Ishikawa (cell line): ENCODE measurements at regions not wholly inside any gene's neighbourhood (a gene's known extent, or its start where the extent isn't known, plus 50 kb on each side); places are given as distances from the start of the nearest gene placed in this dataset.

ENCODE experiments used
- CEBPB ChIP-seq: IDR thresholded peaks from 2 replicates; pipeline ENCODE4 v1.6.1; 2012
- CREB1 ChIP-seq: IDR thresholded peaks from 2 replicates; pipeline ENCODE4 v1.6.1; 2012; ENCODE audit warnings: low read depth
- EGR1 ChIP-seq: IDR thresholded peaks from 2 replicates; pipeline ENCODE4 v1.6.1; 2012
- EP300 ChIP-seq: IDR thresholded peaks from 2 replicates; pipeline ENCODE4 v1.6.1; 2012; ENCODE audit warnings: borderline replicate concordance
- FOXM1 ChIP-seq: IDR thresholded peaks from 2 replicates; pipeline ENCODE4 v1.6.1; 2012; ENCODE audit warnings: low read depth, borderline replicate concordance
- NFIC ChIP-seq: IDR thresholded peaks from 2 replicates; pipeline ENCODE4 v1.6.1; 2012
- RAD21 ChIP-seq: IDR thresholded peaks from 2 replicates; pipeline ENCODE4 v1.6.1; 2012; ENCODE audit warnings: low read depth
- REST ChIP-seq: IDR thresholded peaks from 2 replicates; pipeline ENCODE4 v1.6.1; 2012; ENCODE audit warnings: low read depth, mild to moderate bottlenecking
- TAF1 ChIP-seq: IDR thresholded peaks from 2 replicates; pipeline ENCODE4 v1.6.1; 2012; ENCODE audit warnings: low read depth, mild to moderate bottlenecking
- TEAD4 ChIP-seq: IDR thresholded peaks from 2 replicates; pipeline ENCODE4 v1.6.1; 2012
- USF1 ChIP-seq: IDR thresholded peaks from 2 replicates; pipeline ENCODE4 v1.6.1; 2012
- YY1 ChIP-seq: IDR thresholded peaks from 2 replicates; pipeline ENCODE4 v1.6.1; 2012; ENCODE audit warnings: low read depth
- ZBTB7A ChIP-seq: IDR thresholded peaks from 2 replicates; pipeline ENCODE4 v1.6.1; 2012; ENCODE audit warnings: low read depth
- TF ChIP-seq, protein P1 (sequence below): IDR thresholded peaks from 2 replicates; pipeline ENCODE4 v1.6.1; 2012

DNA sequence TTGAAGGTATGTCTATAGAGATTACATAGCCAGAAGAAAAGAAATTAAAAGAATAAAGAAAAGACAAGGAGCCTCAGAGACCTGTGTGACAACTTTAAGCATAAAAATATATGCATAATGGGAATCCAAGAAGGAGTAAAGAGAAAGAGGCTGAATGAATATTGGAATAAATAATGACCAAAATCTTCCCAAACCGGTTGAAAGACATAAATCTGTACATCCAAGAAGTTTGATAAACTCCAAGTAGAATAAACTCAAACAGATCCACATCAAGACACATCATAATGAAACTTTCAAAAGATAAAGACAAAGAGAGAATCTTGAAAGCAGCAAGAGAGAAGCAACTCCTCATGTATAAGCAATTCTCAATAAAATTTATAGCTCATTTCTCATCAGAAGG is 132.4 kb upstream of the ZNF516 start:
- TF ChIP-seq NFIC (no peak), TAF1 (no peak), TEAD4 (no peak), ZBTB7A (no peak), CREB1 (no peak)

- TF ChIP-seq, protein P1, sequence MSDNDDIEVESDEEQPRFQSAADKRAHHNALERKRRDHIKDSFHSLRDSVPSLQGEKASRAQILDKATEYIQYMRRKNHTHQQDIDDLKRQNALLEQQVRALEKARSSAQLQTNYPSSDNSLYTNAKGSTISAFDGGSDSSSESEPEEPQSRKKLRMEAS: no peak
- TF ChIP-seq USF1 (no peak), EP300 (no peak), REST (no peak)
Measured at GRCh38 chr18:76626991-76627390, 131.9 kb upstream of the ZNF516 start.

GRCh38 chr18:76622651-76623050 is 127.6 kb upstream of the ZNF516 start:
- TF ChIP-seq, protein P1: no peak
- no peak for TF ChIP-seq NFIC
- no peak for TF ChIP-seq USF1
- TF ChIP-seq REST: no peak
- no peak for TF ChIP-seq EGR1
- TF ChIP-seq RAD21: no peak
- TF ChIP-seq YY1: no peak
- TF ChIP-seq CEBPB: no peak
- TF ChIP-seq ZBTB7A: no peak
- no peak for TF ChIP-seq TEAD4
- no peak for TF ChIP-seq FOXM1

DNA sequence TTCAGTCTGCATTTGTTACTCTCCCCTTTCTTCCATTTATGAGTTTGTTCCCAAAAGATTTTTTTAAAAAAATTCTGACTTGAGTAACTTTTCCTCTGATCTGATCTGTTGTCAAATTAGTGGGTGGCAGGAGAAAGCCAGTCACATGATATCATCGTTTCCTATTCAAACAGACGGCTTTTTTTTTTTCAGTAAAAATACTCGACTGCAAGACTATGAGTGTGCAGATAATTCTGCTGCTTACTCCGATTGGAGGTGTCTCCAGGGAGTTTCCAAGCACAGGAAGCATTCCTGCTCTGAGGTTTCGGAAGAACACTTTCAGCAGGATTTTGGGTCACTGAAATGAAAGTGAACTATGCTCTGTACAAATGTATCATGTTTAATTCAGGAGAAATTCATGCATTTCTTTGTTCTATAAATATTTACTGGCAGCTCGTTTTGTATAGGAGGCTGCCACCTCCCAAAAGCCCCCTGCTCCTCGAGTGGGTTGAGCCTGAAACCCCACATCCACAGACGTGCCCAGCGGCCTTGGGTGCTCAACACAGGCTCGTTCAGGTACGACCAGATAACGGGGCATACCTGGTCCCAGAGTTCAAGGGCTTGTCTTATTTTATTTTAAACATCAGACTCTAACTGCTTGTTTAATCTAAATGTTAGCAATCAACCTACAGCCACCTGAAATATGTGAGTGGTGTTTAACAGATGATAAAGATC is 126.9 kb upstream of the ZNF516 start:
- TF ChIP-seq YY1 (no peak), USF1 (0 out of 2 replicates have a peak, but pooled peaks have one; percentile 29), EP300 (no peak)

GRCh38 chr18:76621226-76621625 is 126.2 kb upstream of the ZNF516 start:
- TF ChIP-seq YY1 (no peak), ZBTB7A (no peak), FOXM1 (no peak), RAD21 (no peak), REST (no peak)
